DMS 273 treated with DMSO at 0.1 percent for 48 hours (cell line): ENCODE measurements at regions not wholly inside any gene's neighbourhood (a gene's known extent, or its start where the extent isn't known, plus 50 kb on each side); places are given as distances from the start of the nearest gene placed in this dataset.
"Not testable (repeated sequence)": the region's sequence is repeated elsewhere in the genome, so short reads cannot be mapped to it uniquely, and the experiment has no call there.

Source experiments
- DNase-seq: peaks from one replicate; lab custom pipeline; 2025; lab: John Stamatoyannopoulos, UW

GRCh38 chr2:56021136-56021474 is 97.5 kb upstream of the EFEMP1 start:
- DNase-seq: no peak

DNA sequence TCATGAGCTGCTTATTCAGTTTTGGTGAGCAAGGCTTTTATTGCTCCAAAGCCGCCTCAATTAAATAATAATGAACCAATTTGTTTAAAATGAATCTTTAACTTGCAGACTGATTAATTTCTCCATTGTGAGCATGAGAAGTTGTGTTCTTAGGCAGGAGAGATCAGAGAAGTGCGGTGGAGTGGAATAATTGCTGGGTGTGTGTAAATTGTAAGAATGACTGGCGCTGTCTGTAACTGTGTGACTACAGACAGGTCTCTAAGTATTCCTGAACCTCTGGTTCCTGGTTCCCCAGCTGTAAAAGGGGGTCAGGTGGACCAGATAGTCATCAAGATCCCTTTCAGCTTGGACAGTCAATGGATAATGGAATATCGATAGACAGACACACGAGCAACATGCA is 98.0 kb upstream of the EFEMP1 start:
- no peak for DNase-seq

DNA sequence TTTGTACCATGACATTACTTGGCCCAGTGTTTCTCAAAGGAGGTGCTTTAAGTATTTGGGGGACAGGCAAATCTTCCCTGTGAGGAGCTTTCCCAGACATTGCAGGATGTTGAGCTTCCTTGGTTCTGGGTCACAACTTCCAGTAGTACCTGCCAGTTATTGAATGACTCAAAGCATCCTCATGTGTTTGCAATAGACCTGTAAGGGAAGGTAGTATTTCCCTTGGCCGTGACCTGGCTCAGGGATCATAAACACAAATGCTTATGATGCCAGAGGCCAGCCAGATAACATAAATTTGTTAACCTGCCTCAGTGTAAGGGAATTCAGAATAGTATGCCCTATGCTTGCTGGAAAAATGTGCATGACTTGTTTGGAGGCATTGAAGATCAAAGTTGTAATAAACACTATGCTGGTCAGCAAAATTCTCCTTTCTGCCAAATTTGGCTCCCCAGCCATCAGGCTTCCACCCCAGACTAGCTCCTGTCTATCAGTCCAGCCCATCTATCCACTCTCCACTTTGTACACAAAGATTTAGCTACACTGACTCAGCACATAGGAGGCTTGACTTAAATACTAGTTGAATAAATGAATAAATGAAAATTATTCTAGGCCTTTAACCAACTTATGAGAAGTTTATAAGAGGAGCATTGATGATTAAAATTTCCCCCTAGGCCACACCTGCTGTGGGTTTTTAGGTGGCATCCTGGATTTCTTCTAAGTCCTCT is 102.0 kb upstream of the EFEMP1 start:
- no peak for DNase-seq

GRCh38 chr2:56026828-56027227 is 103.2 kb upstream of the EFEMP1 start:
- no peak for DNase-seq

DNA sequence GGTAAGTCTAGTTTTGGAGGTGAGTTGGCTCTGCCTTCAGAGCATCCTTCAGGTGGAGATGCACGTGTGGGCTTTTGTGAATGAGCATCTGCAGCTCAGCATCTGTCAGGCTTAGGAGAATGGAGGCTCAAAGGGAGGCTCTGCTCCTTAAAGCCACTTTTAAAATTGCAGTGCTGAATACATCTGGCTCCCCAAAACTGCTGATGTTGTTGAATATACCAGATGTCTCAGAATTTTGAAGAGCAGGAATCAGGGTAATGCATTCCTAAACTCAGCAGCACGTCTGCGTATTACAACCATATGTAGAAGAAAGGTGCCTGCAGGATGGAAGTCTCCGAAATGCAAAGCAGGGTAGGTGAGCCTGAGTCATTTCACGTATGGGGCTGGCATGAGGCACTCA is 106.5 kb upstream of the EFEMP1 start:
- DNase-seq: no peak

DNA sequence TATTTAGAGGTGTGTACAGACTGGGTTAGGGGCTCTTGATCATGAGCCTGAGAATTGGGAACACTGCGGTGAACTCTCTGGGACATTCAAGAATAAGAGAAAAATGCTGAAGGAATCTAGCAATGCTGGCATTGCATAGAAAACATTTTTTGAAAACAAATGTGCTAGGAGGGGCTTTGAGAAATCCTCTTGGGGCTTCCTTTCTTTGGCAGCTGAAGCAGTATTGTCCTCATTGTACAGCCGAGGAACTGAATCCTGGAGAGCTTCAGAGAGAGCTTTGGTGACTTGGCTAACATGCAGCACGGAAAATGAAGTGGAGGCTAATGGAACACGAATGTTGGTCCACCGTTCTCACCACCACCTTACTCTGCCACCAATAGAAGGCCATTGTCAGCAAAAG is 107.3 kb upstream of the EFEMP1 start:
- no peak for DNase-seq

DNA sequence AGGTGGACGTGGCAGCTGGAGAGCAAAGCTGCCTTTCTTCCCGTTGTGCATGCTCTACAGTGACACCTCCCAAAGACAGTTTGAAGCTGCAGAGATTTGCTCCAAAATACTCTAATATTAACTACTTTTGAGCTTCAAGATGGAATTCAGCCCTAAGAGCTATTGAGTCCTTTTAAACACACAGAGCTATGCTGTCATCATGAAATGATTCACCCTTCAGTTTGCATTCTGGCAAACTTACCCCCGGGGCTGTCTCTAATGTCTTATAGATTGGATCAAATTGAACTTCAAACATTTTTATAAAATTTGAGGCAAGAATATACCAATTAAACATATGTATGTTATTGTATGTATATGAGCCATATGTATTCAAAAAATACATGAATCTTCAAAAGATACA is 110.7 kb upstream of the EFEMP1 start:
- no peak for DNase-seq

GRCh38 chr2:56040189-56040588 is 116.6 kb upstream of the EFEMP1 start:
- DNase-seq: no peak

GRCh38 chr2:56040834-56041233 is 117.3 kb upstream of the EFEMP1 start:
- DNase-seq: no peak

DNA sequence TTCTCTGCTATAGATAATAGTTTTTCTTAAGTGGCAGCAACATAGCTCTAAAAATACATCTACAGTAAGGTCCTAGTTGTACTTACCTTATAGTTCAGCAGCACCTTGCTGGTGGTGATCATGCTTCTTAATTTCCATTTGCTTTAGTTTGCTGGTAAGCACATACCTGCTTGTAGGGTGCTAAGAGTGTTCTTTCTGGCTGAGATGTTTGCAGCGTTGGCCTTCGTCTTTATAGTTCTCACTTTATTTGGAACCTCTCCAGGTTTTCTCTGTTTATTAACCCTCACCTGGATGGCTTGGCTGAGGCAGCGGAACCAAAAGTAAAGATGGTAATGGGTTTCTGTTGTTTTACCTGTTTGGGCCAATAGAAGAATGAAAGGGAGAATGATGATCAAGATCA is 123.6 kb upstream of the EFEMP1 start:
- no peak for DNase-seq

- no peak for DNase-seq
These were observed 125.8 kb upstream of the EFEMP1 start for GRCh38 chr2:56049233-56049845.

GRCh38 chr2:56053679-56054078 is 130.1 kb upstream of the EFEMP1 start:
- DNase-seq: no peak

DNA sequence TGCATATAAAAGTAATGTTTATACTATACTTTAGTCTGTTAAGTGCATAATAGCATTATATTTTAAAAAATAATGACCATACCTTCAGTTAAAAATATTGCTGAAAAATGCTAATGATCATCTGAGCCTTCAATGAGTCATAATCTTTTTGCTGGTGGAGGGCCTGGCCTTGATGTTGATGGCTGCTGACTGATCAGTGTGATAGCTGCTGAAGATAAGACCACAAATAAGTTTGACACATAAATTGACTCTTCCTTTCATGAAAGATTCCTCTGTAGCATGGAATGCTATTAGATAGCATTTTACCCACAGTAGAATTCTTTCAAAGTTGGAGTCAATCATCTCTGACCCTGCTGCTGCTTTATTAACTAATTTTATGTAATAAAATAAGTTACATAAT is 128.4 kb upstream of the CCDC85A start:
- no peak for DNase-seq

DNA sequence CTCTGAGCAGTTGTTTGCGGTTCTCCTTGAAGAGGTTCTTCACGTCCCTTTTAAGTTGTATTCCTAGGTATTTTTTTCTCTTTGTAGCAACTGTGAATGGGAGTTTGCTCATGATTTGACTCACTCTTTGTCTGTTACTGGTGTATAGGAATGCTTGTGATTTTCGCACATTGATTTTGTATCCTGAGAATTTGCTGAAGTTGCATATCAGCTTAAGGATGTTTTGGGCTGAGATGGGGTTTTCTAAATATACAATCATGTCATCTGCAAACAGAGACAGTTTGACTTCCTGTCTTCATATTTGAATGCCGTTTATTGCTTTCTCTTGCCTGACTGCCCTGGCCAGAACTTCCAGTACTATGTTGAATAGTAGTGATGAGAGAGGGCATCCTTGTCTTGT is 122.5 kb upstream of the CCDC85A start:
- DNase-seq: not testable (repeated sequence)

- DNase-seq: no peak
These were observed 115.0 kb upstream of the CCDC85A start for GRCh38 chr2:56068746-56069145.

- DNase-seq: no peak
These were observed 106.4 kb upstream of the CCDC85A start for GRCh38 chr2:56077359-56077915.

DNA sequence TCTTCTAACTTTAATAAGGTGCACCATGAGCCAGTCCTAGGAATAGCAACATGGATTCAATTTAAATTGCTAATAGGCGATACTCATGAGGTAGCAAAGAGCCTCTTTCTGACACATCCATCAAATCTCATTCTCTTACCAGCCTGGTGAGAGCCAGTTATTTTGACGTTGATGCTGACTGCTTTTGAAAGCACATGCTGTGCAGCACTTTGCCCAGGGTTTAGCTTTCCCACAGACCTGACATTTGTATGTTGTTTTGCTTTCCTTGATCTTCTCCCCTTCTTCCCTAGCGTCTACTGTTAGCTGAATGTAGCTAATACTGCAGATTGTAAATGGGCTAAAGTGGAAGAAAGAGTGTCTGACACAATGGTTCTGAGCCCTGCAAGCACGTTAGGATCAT is 101.1 kb upstream of the CCDC85A start:
- no peak for DNase-seq

- no peak for DNase-seq
These were observed 99.5 kb upstream of the CCDC85A start for GRCh38 chr2:56084111-56084901.

DNA sequence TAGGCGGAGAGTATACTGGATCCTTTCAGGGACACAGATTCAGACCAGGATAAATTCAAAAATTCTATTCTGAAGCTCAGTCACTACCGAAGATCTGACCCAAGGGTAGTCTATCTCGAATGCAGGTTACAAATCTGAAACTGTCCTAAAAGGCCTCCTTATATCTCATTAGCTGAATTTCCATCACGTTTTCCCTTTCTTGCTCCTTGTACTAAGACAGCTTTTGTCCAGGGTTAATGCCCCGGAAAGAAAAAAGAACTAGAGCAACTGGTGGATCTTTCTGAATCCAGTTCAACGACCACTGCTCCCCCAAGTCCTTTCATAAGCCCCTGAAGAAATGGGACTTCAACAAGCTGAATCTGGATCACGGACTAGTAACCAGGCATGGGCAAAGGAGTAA is 97.5 kb upstream of the CCDC85A start:
- no peak for DNase-seq

DNA sequence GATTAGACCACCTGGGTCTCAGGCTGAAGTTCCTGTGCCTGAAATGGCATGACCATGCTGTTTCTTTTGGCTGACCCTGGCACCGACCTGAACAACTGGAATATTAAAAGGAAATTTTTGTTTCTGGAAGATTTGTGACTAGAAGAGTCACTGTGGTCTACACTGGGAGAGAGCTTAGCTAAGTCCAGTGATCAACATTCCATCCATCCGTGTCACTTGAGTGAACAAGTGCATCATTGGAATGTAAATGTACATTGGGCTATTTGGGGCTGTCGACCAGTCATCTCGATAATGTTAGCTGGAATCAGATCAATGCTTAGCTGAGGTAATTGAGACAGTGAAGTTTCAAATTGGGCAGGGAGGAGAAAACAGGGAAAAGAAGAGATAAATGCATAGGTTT is 95.4 kb upstream of the CCDC85A start:
- DNase-seq: no peak

DNA sequence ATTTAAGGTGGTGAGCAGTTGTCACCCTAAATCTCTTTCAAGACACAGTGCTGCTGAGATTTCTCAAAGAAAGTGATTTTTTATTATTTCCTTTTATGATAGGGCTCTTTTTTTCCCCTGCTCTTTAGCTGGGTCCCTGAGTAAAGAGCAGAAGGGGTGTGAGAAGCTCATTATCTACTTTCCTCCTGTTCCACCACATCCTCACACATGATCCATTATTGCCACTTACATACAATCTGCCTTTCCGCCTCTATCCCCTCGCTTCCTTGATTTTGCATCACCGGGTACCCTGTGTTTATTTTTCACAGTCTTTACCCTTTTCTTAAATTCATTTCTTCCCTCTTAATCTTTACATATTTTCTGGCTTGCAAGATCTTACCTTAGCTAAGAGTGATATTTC is 93.9 kb upstream of the CCDC85A start:
- DNase-seq: no peak

- no peak for DNase-seq
These were observed 83.8 kb upstream of the CCDC85A start for GRCh38 chr2:56099963-56100362.

GRCh38 chr2:56100791-56101312 is 82.9 kb upstream of the CCDC85A start:
- DNase-seq: no peak
